Neuronal stem cell (in vitro differentiated cells): ENCODE measurements at regions not wholly inside any gene's neighbourhood (a gene's known extent, or its start where the extent isn't known, plus 50 kb on each side); places are given as distances from the start of the nearest gene placed in this dataset.
A peak's percentile ranks its signal among the peaks of the same experiment; 100 is the strongest.

Experiments
- DNase-seq: peaks from one replicate; pipeline ENCODE4 v3.0.0-alpha.2; 2013; ENCODE audit warnings: low spot score
- H2AFZ ChIP-seq: one replicate; pipeline ENCODE4 v1.6.1; 2013; ENCODE audit warnings: mild to moderate bottlenecking, low read length, inconsistent platforms
- H2AK5ac ChIP-seq: 2 replicates; pipeline ENCODE4 v1.6.1; 2013; ENCODE audit warnings: low read depth, mild to moderate bottlenecking, inconsistent platforms, low read length, moderate library complexity, mixed read lengths
- H2BK120ac ChIP-seq: 2 replicates; pipeline ENCODE4 v1.6.1; 2013; ENCODE audit warnings: low read depth, mild to moderate bottlenecking, inconsistent platforms, low read length, moderate library complexity, mixed read lengths
- H2BK12ac ChIP-seq: one replicate; pipeline ENCODE4 v1.6.1; 2013; ENCODE audit warnings: low read length, inconsistent platforms
- H2BK15ac ChIP-seq: 2 replicates; pipeline ENCODE4 v1.6.1; 2013; ENCODE audit warnings: mild to moderate bottlenecking, low read length, inconsistent platforms, mixed read lengths
- H2BK5ac ChIP-seq: one replicate; pipeline ENCODE4 v1.6.1; 2013; ENCODE audit warnings: inconsistent platforms, mild to moderate bottlenecking, low read length, moderate library complexity
- H3K14ac ChIP-seq: one replicate; pipeline ENCODE4 v1.6.1; 2013; ENCODE audit warnings: low read length, inconsistent platforms
- H3K18ac ChIP-seq: 2 replicates; pipeline ENCODE4 v1.6.1; 2013; ENCODE audit warnings: low read length, inconsistent platforms
- H3K23ac ChIP-seq: 2 replicates; pipeline ENCODE4 v1.6.1; 2013; ENCODE audit warnings: low read depth, mild to moderate bottlenecking, mixed read lengths, low read length, inconsistent platforms; ENCODE audit not compliant: poor library complexity
- H3K27ac ChIP-seq: replicated peaks from 3 replicates; pipeline ENCODE4 v1.5.1; 2013; ENCODE audit warnings: low read length, inconsistent platforms
- H3K27me3 ChIP-seq, 3 experiments: 2 replicates each; pipeline ENCODE4 v1.6.1; 2013; ENCODE audit warnings: low read length in 3 of 3, mild to moderate bottlenecking in 2 of 3, inconsistent platforms in 1 of 3, low read depth in 1 of 3, mixed read lengths in 1 of 3, moderate library complexity in 1 of 3; ENCODE audit not compliant: control insufficient read depth in 3 of 3, insufficient read depth in 3 of 3
- H3K36me3 ChIP-seq, 2 donors: replicated peaks in 1 of 2; 2 replicates each; pipeline ENCODE4 v1.6.1; 2013; ENCODE audit warnings: low read length in 2 of 2; ENCODE audit not compliant: control insufficient read depth in 2 of 2, insufficient read depth in 2 of 2
- H3K4ac ChIP-seq: 2 replicates; pipeline ENCODE4 v1.6.1; 2013; ENCODE audit warnings: inconsistent platforms, mild to moderate bottlenecking, low read length, moderate library complexity
- H3K4me1 ChIP-seq, 2 donors: 1 replicate in 1 of 2; 2 replicates in 1 of 2; pipeline ENCODE4 v1.6.1; 2013; ENCODE audit warnings: low read length in 2 of 2, low read depth in 1 of 2; ENCODE audit not compliant: control insufficient read depth in 2 of 2, insufficient read depth in 1 of 2
- H3K4me2 ChIP-seq: one replicate; pipeline ENCODE4 v1.6.1; 2013; ENCODE audit warnings: mild to moderate bottlenecking, low read length, inconsistent platforms; ENCODE audit not compliant: insufficient read depth, poor library complexity, severe bottlenecking
- H3K4me3 ChIP-seq, 2 donors: 2 replicates each; pipeline ENCODE4 v1.5.1; 2013; ENCODE audit warnings: low read length in 2 of 2, mild to moderate bottlenecking in 2 of 2, inconsistent platforms in 1 of 2, moderate library complexity in 1 of 2
- H3K79me1 ChIP-seq: one replicate; pipeline ENCODE4 v1.6.1; 2013; ENCODE audit warnings: low read depth, mild to moderate bottlenecking, inconsistent platforms, low read length, moderate library complexity
- H3K9ac ChIP-seq: one replicate; pipeline ENCODE4 v1.6.1; 2013; ENCODE audit warnings: mild to moderate bottlenecking, low read depth, low read length, inconsistent platforms; ENCODE audit not compliant: poor library complexity
- H3K9me3 ChIP-seq, 2 donors: replicated peaks in 1 of 2; 2 replicates each; pipeline versions ENCODE3 to v1.6.1; 2013; ENCODE audit warnings: low read length in 2 of 2, mild to moderate bottlenecking in 2 of 2, inconsistent platforms in 1 of 2, low read depth in 1 of 2, mixed read lengths in 1 of 2, moderate library complexity in 1 of 2; ENCODE audit not compliant: control insufficient read depth in 2 of 2, insufficient read depth in 1 of 2
- H4K8ac ChIP-seq: one replicate; pipeline ENCODE4 v1.6.1; 2013; ENCODE audit warnings: low read depth, mild to moderate bottlenecking, inconsistent platforms, low read length, moderate library complexity
- H4K91ac ChIP-seq: one replicate; pipeline ENCODE4 v1.6.1; 2013; ENCODE audit warnings: low read length, low read depth, mild to moderate bottlenecking, inconsistent platforms; ENCODE audit not compliant: poor library complexity
- WGBS, 2 donors: extraction: QIAGEN DNeasy Blood & Tissue Kit; methylation state at CpG; one replicate each; pipeline ENCODE4 v1.1.7; 2013; ENCODE audit warnings: missing lambda C conversion rate in 2 of 2, mixed read lengths in 1 of 2; ENCODE audit not compliant: insufficient read length in 2 of 2, insufficient replicate concordance in 1 of 2; ENCODE audit errors: extremely low coverage in 2 of 2; 5-methylcytosine and 5-hydroxymethylcytosine counted together

DNA sequence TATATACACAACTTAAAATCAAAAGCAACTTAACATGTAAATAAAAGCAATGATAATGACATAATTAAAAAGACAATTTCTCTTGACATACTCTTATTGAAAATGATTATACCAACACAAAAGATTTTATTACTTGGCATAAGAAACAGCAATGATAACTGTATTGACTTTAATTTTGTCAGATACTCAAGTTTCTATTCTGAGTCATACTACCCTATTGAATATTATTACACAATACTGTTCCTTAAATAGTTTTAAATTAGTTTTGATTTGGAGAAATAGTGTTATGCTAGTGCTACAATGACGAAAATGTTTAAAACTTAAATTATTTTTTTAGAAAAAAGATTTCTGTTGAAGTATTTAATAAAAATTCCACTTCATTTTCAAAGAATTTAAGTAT lies 1319.3 kb upstream of the C9orf72 start:
- Histone ChIP-seq H4K91ac (no peak overlapping the region), H2BK5ac (no peak overlapping the region), H3K4me3 (no peak overlapping the region), H3K9ac (no peak overlapping the region), H3K27ac (no peak overlapping the region), H3K18ac (no peak overlapping the region), H2BK12ac (no peak overlapping the region), H2AFZ (no peak overlapping the region), H3K79me1 (no peaks in the 10 kb centered on the region), H3K4me1 (no peaks in the 10 kb centered on the region), H3K27me3 (no peaks in the 10 kb centered on the region), H2BK15ac (no peak overlapping the region), H4K8ac (no peak overlapping the region), H3K4ac (no peak overlapping the region), H3K36me3 (no peaks in the 10 kb centered on the region), H2AK5ac (no peak overlapping the region), H3K4me2 (no peak overlapping the region), H2BK120ac (no peak overlapping the region), H3K9me3 (no peaks in the 10 kb centered on the region), H3K23ac (no peak overlapping the region), H3K14ac (no peak overlapping the region)
- DNase-seq: no peak
- WGBS, 2 donors: no CpG with 5 or more reads among the region's 1 CpG

DNA sequence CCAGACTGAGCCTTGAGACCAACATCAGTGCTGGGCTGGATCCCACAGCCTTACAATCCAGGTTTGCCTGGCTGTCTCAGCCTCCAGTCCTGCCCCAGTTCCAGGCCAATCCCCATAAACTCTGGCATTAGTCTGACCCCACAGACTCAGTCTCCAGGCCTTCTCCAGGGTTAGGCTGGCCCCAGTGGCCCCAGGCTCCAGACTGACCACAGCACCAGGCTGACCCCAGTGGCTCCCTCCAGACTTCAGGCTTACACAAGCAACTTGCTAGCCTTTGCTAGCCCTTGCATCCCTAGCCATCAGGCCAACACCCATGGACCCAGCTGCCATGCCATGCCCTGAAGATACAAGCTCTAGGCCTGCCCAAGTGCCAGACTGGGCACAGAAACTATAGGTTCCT lies 1326.0 kb upstream of the C9orf72 start:
- Histone ChIP-seq H3K4me1 (no peaks in the 10 kb centered on the region), H3K9me3 (no peaks in the 10 kb centered on the region), H2BK120ac (no peak overlapping the region)

DNA sequence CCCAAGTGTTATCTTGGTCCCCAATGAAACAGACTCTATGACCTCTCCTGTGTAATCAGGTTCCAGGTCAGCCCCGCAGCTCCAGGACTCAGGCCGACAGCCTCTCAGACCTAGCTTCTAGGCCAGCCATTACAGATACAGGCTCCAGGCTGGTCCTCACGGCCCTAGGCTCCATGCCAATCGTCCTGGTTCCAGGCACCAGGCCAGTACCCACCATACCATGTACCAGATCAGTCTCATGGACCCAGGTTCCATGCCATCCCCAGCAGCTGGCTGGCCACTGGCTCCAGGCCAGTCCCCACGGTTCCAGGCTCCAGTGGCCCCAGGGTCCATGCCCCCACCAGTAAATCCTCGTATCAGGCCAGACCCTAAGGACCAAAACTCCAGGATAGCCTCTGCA lies 1326.6 kb upstream of the C9orf72 start:
- Histone ChIP-seq H3K4me1 (no peaks in the 10 kb centered on the region), H3K27me3 (no peaks in the 10 kb centered on the region), H3K79me1 (no peaks in the 10 kb centered on the region), H2BK120ac (no peak overlapping the region), H2AFZ (no peak overlapping the region), H3K4ac (no peak overlapping the region), H2AK5ac (no peak overlapping the region), H3K14ac (no peak overlapping the region), H3K18ac (peak overlapping the region; percentile 5), H4K8ac (no peak overlapping the region), H3K23ac (no peak overlapping the region), H3K27ac (no peak overlapping the region), H3K36me3 (no peaks in the 10 kb centered on the region), H3K4me2 (no peak overlapping the region), H2BK5ac (no peak overlapping the region), H3K9ac (no peak overlapping the region), H2BK12ac (no peak overlapping the region), H3K9me3 (no peaks in the 10 kb centered on the region), H3K4me3 (no peak overlapping the region), H4K91ac (no peak overlapping the region), H2BK15ac (no peak overlapping the region)
- DNase-seq: no peak
- WGBS, 2 donors: no CpG with 5 or more reads among the region's 6 CpGs

More for the DNA sequence above, 1326.0 kb upstream of the C9orf72 start:
- no peaks in the 10 kb centered on the region for H3K36me3 ChIP-seq
- no peak overlapping the region for H3K18ac ChIP-seq
- DNase-seq: no peak
- no peak overlapping the region for H2AFZ ChIP-seq
- no peaks in the 10 kb centered on the region for H3K79me1 ChIP-seq
- H3K14ac ChIP-seq: peak overlapping the region; percentile 84
- no peak overlapping the region for H4K8ac ChIP-seq
- peak overlapping the region; percentile 33 for H2BK15ac ChIP-seq
- H3K4me3 ChIP-seq: no peak overlapping the region
- H3K27me3 ChIP-seq: no peaks in the 10 kb centered on the region
- no peak overlapping the region for H3K23ac ChIP-seq
- no peak overlapping the region for H2BK5ac ChIP-seq
- no peak overlapping the region for H2BK12ac ChIP-seq
- H3K27ac ChIP-seq: no peak overlapping the region
- H3K4ac ChIP-seq: no peak overlapping the region
- no peak overlapping the region for H3K4me2 ChIP-seq
- H3K9ac ChIP-seq: peak overlapping the region; percentile 63
- no peak overlapping the region for H4K91ac ChIP-seq
- no peak overlapping the region for H2AK5ac ChIP-seq

DNA sequence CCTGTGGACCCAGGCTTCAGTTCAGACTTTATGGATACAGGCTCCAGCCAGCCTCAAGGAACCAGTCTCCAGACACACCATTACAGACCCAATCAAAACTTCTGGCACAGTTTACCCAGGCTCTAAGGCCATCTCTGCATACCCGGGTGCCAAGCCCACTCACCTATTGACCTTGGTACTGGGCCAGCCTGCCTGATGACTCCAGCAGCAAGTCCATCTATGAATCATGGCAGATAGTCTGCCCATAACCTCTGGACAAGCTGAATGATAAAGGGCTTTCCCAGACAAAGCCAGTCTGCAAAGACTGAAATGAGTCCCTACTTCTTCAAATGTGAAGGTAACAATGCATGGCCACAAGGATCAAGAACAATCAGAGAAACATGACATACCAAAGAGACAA lies 1327.1 kb upstream of the C9orf72 start:
- WGBS, 2 donors: no CpG with 5 or more reads among the region's 1 CpG
- Histone ChIP-seq H2BK15ac (no peak overlapping the region), H3K14ac (no peak overlapping the region), H3K18ac (no peak overlapping the region), H2BK12ac (no peak overlapping the region), H3K9me3 (no peaks in the 10 kb centered on the region), H3K4me3 (no peak overlapping the region), H3K36me3 (no peaks in the 10 kb centered on the region), H3K27ac (no peak overlapping the region), H3K4me1 (no peaks in the 10 kb centered on the region), H3K4me2 (no peak overlapping the region), H4K8ac (no peak overlapping the region), H2AK5ac (no peak overlapping the region), H2BK120ac (no peak overlapping the region), H2BK5ac (no peak overlapping the region), H4K91ac (no peak overlapping the region), H3K23ac (no peak overlapping the region), H3K9ac (no peak overlapping the region), H3K27me3 (no peaks in the 10 kb centered on the region), H3K4ac (no peak overlapping the region), H3K79me1 (no peaks in the 10 kb centered on the region), H2AFZ (no peak overlapping the region)
- no peak for DNase-seq
